ENCODE measurements at regions not wholly inside any gene's neighbourhood (a gene's known extent, or its start where the extent isn't known, plus 50 kb on each side); places are given as distances from the start of the nearest gene placed in this dataset.

- H3K9me3 ChIP-seq (ENCODE audit: control insufficient read depth in 2 of 3, low read length in 3 of 3) = peaks cover 0 to 14% (median 0%) of the 10 kb centered on the region in 3 experiments
- no peaks in the 10 kb centered on the region for H3K27me3 Mint-ChIP-seq
- CTCF ChIA-PET = no interaction called here
- no peak overlapping the region for H3K27ac ChIP-seq (ENCODE audit: low read depth, low read length)
- no peak overlapping the region for H3K4me3 Mint-ChIP-seq
- no peaks in the 10 kb centered on the region for H3K4me1 ChIP-seq (ENCODE audit: control insufficient read depth in 2 of 2, insufficient read depth in 2 of 2, low read length in 2 of 2)
- H3K36me3 ChIP-seq (ENCODE audit: control insufficient read depth in 2 of 3, insufficient read depth in 3 of 3, low read length in 3 of 3) = no peaks in the 10 kb centered on the region
- POLR2A ChIA-PET = no interaction called here
- H3K4me3 ChIP-seq (ENCODE audit: low read length) = no peak overlapping the region
- H3K27me3 ChIP-seq (ENCODE audit: control insufficient read depth in 2 of 2, insufficient read depth in 2 of 2, low read length in 2 of 2) = no peaks in the 10 kb centered on the region
- peaks cover 0 to 21% (median 7%) of the 10 kb centered on the region in 11 donors for H3K9me3 Mint-ChIP-seq
- intact Hi-C loops (cut with micrococcal nuclease) = no loop called here
- no peak overlapping the region for H3K27ac Mint-ChIP-seq
- no peaks in the 10 kb centered on the region for H3K4me1 Mint-ChIP-seq
- H3K36me3 Mint-ChIP-seq = peaks cover 0 to 5% (median 0%) of the 10 kb centered on the region in 5 donors
- DNase-seq (no peak), ATAC-seq (no peak)
These were observed 149.0 kb upstream of the IGF1 start for GRCh38 chr12:102629262-102629888.

DNA sequence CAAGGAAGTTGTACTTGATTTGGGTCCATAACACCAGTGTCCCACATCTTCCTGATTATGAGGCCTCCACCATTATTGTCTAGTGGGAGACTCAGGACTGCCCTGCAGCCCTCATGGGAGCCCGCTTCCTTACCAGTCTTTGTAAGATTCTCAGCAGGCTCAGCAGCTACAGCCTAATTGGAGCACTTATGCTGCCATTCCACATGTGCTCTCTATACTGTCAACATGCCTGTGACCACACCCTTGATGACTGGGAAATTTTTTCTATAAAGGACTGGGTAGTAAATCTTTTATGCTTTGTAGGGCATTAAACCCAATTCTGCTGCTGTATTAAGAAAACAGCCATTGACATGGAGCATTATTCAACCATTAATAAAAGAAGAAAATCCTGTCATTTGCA, 145.5 kb upstream of the IGF1 start:
- POLR2A ChIA-PET = no interaction called here
- H3K9me3 Mint-ChIP-seq = peaks cover 0 to 21% (median 7%) of the 10 kb centered on the region in 11 donors
- DNase-seq (no peak), ATAC-seq (no peak)
- H3K9me3 ChIP-seq (ENCODE audit: control insufficient read depth in 2 of 3, low read length in 3 of 3) = peaks cover 0 to 14% (median 0%) of the 10 kb centered on the region in 3 experiments
- intact Hi-C loops (cut with micrococcal nuclease) = no loop called here
- no peak overlapping the region for H3K27ac Mint-ChIP-seq
- no peak overlapping the region for H3K4me3 Mint-ChIP-seq
- no peaks in the 10 kb centered on the region for H3K4me1 Mint-ChIP-seq
- H3K27me3 ChIP-seq (ENCODE audit: control insufficient read depth in 2 of 2, insufficient read depth in 2 of 2, low read length in 2 of 2) = no peaks in the 10 kb centered on the region
- H3K27me3 Mint-ChIP-seq = no peaks in the 10 kb centered on the region
- no peaks in the 10 kb centered on the region for H3K4me1 ChIP-seq (ENCODE audit: control insufficient read depth in 2 of 2, insufficient read depth in 2 of 2, low read length in 2 of 2)
- no peak overlapping the region for H3K27ac ChIP-seq (ENCODE audit: low read depth, low read length)
- H3K36me3 ChIP-seq (ENCODE audit: control insufficient read depth in 2 of 3, insufficient read depth in 3 of 3, low read length in 3 of 3) = no peaks in the 10 kb centered on the region
- H3K4me3 ChIP-seq (ENCODE audit: low read length) = no peak overlapping the region
- H3K36me3 Mint-ChIP-seq = peaks cover 0 to 5% (median 0%) of the 10 kb centered on the region in 5 donors
- CTCF ChIA-PET = no interaction called here

DNA sequence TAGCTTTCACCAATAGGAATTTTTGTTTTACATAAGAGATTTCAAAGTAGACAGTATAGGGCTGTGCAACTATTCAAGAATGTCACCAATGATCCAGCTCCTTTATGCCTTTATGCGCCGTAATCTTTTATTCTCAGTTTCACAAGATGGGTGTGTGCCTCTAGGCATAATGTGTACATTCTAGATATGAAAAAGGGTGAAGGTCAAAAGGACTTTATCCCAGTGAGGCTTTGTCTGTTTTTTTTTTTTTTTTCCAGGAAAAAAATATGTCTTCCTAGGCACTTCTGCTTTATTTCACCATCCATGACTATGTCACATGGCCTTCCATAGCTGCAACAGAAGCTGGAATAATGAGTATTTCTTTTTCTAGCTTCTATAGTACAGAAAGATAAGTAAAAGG, 142.3 kb upstream of the IGF1 start:
- H3K4me1 Mint-ChIP-seq = no peaks in the 10 kb centered on the region
- POLR2A ChIA-PET = no interaction called here

GRCh38 chr12:102618197-102618877, 138.0 kb upstream of the IGF1 start:
- no peak overlapping the region for H3K27ac Mint-ChIP-seq
- no peaks in the 10 kb centered on the region for H3K4me1 Mint-ChIP-seq
- no peaks in the 10 kb centered on the region for H3K27me3 ChIP-seq (ENCODE audit: control insufficient read depth in 2 of 2, insufficient read depth in 2 of 2, low read length in 2 of 2)
- H3K4me3 ChIP-seq (ENCODE audit: low read length) = no peak overlapping the region
- DNase-seq (no peak), ATAC-seq (no peak)
- H3K9me3 ChIP-seq (ENCODE audit: control insufficient read depth in 2 of 3, low read length in 3 of 3) = no peaks in the 10 kb centered on the region
- no peak overlapping the region for H3K27ac ChIP-seq (ENCODE audit: low read depth, low read length)
- H3K9me3 Mint-ChIP-seq = peaks cover 0 to 10% (median 0%) of the 10 kb centered on the region in 11 donors
- H3K36me3 ChIP-seq (ENCODE audit: control insufficient read depth in 2 of 3, insufficient read depth in 3 of 3, low read length in 3 of 3) = no peaks in the 10 kb centered on the region
- intact Hi-C loops (cut with micrococcal nuclease) = no loop called here
- H3K4me1 ChIP-seq (ENCODE audit: control insufficient read depth in 2 of 2, insufficient read depth in 2 of 2, low read length in 2 of 2) = no peaks in the 10 kb centered on the region
- H3K27me3 Mint-ChIP-seq = no peaks in the 10 kb centered on the region
- H3K36me3 Mint-ChIP-seq = no peaks in the 10 kb centered on the region
- H3K4me3 Mint-ChIP-seq = no peak overlapping the region
- POLR2A ChIA-PET = no interaction called here
- CTCF ChIA-PET = no interaction called here

More for the DNA sequence above, 142.3 kb upstream of the IGF1 start:
- Histone ChIP-seq H3K36me3 (ENCODE audit: control insufficient read depth in 2 of 3, insufficient read depth in 3 of 3, low read length in 3 of 3) (no peaks in the 10 kb centered on the region), H3K27me3 (ENCODE audit: control insufficient read depth in 2 of 2, insufficient read depth in 2 of 2, low read length in 2 of 2) (no peaks in the 10 kb centered on the region), H3K9me3 (ENCODE audit: control insufficient read depth in 2 of 3, low read length in 3 of 3) (peaks cover 0 to 7% (median 0%) of the 10 kb centered on the region in 3 experiments), H3K4me1 (ENCODE audit: control insufficient read depth in 2 of 2, insufficient read depth in 2 of 2, low read length in 2 of 2) (no peaks in the 10 kb centered on the region), H3K4me3 (ENCODE audit: low read length) (no peak overlapping the region), H3K27ac (ENCODE audit: low read depth, low read length) (no peak overlapping the region)
- Mint-ChIP-seq H3K4me3 (no peak overlapping the region), H3K9me3 (peaks cover 0 to 10% (median 6%) of the 10 kb centered on the region in 11 donors), H3K27me3 (no peaks in the 10 kb centered on the region), H3K36me3 (no peaks in the 10 kb centered on the region), H3K27ac (no peak overlapping the region)
- DNase-seq (no peak), ATAC-seq (no peak)
- CTCF ChIA-PET = no interaction called here
- intact Hi-C loops (cut with micrococcal nuclease) = no loop called here

DNA sequence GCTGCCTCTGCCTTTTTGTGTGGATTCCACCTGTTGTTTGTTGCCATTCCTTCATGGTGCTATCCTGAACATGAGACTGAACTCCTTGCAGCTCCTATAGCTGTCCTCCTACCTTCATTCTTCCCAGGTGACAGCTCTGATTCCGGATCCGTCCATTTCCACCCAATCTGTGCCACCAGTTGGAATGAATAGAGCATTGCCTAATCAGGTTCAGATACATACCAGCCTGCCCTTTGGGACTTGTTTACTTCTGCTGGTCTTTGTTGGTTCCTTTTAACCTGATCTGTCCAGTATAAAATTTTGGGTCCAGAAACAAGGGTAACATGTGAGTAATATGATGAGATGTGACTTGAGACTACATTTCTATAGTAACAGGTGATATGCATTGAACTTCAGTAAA, 136.3 kb upstream of the IGF1 start:
- Histone ChIP-seq H3K27me3 (ENCODE audit: control insufficient read depth in 2 of 2, insufficient read depth in 2 of 2, low read length in 2 of 2) (no peaks in the 10 kb centered on the region), H3K36me3 (ENCODE audit: control insufficient read depth in 2 of 3, insufficient read depth in 3 of 3, low read length in 3 of 3) (no peaks in the 10 kb centered on the region), H3K27ac (ENCODE audit: low read depth, low read length) (no peak overlapping the region), H3K4me3 (ENCODE audit: low read length) (no peak overlapping the region), H3K4me1 (ENCODE audit: control insufficient read depth in 2 of 2, insufficient read depth in 2 of 2, low read length in 2 of 2) (no peaks in the 10 kb centered on the region), H3K9me3 (ENCODE audit: control insufficient read depth in 2 of 3, low read length in 3 of 3) (no peaks in the 10 kb centered on the region)
- no peaks in the 10 kb centered on the region for H3K4me1 Mint-ChIP-seq
- H3K27ac Mint-ChIP-seq = no peak overlapping the region
- no peak overlapping the region for H3K4me3 Mint-ChIP-seq
- CTCF ChIA-PET = no interaction called here
- DNase-seq = no peak
- POLR2A ChIA-PET = no interaction called here
- H3K9me3 Mint-ChIP-seq = peaks cover 0 to 10% (median 0%) of the 10 kb centered on the region in 11 donors
- no peak for ATAC-seq
- intact Hi-C loops (cut with micrococcal nuclease) = no loop called here
- H3K36me3 Mint-ChIP-seq = no peaks in the 10 kb centered on the region
- H3K27me3 Mint-ChIP-seq = no peaks in the 10 kb centered on the region

DNA sequence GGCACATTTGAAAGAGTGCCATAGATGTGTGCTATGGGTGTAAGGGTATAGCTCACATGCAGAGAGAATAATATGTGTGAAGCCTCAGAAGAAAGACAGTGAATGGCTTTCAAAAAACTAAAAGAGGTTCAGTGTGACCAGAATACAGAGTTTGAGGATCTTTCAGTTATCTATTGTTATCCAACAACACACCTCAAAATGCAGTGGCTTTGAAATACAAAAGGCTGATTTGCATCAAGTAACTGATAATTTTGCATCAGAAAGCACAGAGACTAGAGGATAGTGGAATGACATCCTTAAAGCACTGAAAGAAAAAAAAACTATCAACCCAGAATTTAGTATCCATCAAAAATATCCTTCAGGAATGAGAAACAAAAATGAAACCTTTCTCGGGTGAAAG, 131.6 kb upstream of the IGF1 start:
- no peak overlapping the region for H3K27ac ChIP-seq (ENCODE audit: low read depth, low read length)
- no peak overlapping the region for H3K27ac Mint-ChIP-seq
- ATAC-seq (no peak), DNase-seq (no peak)
- no peaks in the 10 kb centered on the region for H3K36me3 ChIP-seq (ENCODE audit: control insufficient read depth in 2 of 3, insufficient read depth in 3 of 3, low read length in 3 of 3)
- no peaks in the 10 kb centered on the region for H3K4me1 Mint-ChIP-seq
- H3K4me3 ChIP-seq (ENCODE audit: low read length) = no peak overlapping the region
- ChIA-PET POLR2A (no interaction called here), CTCF (no interaction called here)
- intact Hi-C loops (cut with micrococcal nuclease) = no loop called here
- peaks cover 0 to 19% (median 7%) of the 10 kb centered on the region in 11 donors for H3K9me3 Mint-ChIP-seq
- no peaks in the 10 kb centered on the region for H3K4me1 ChIP-seq (ENCODE audit: control insufficient read depth in 2 of 2, insufficient read depth in 2 of 2, low read length in 2 of 2)
- no peaks in the 10 kb centered on the region for H3K36me3 Mint-ChIP-seq
- H3K9me3 ChIP-seq (ENCODE audit: control insufficient read depth in 2 of 3, low read length in 3 of 3) = no peaks in the 10 kb centered on the region
- H3K27me3 Mint-ChIP-seq = no peaks in the 10 kb centered on the region
- no peaks in the 10 kb centered on the region for H3K27me3 ChIP-seq (ENCODE audit: control insufficient read depth in 2 of 2, insufficient read depth in 2 of 2, low read length in 2 of 2)
- H3K4me3 Mint-ChIP-seq = no peak overlapping the region

GRCh38 chr12:102609996-102610395, 129.6 kb upstream of the IGF1 start:
- H3K4me1 ChIP-seq (ENCODE audit: control insufficient read depth in 2 of 2, insufficient read depth in 2 of 2, low read length in 2 of 2) = no peaks in the 10 kb centered on the region
- no peaks in the 10 kb centered on the region for H3K27me3 Mint-ChIP-seq
- POLR2A ChIA-PET = no interaction called here
- no peak overlapping the region for H3K27ac Mint-ChIP-seq
- no peaks in the 10 kb centered on the region for H3K9me3 ChIP-seq (ENCODE audit: control insufficient read depth in 2 of 3, low read length in 3 of 3)
- CTCF ChIA-PET = no interaction called here
- no peaks in the 10 kb centered on the region for H3K4me1 Mint-ChIP-seq
- DNase-seq = no peak
- peaks cover 0 to 22% (median 7%) of the 10 kb centered on the region in 11 donors for H3K9me3 Mint-ChIP-seq
- no peak overlapping the region for H3K4me3 ChIP-seq (ENCODE audit: low read length)
- no peaks in the 10 kb centered on the region for H3K36me3 ChIP-seq (ENCODE audit: control insufficient read depth in 2 of 3, insufficient read depth in 3 of 3, low read length in 3 of 3)
- intact Hi-C loops (cut with micrococcal nuclease) = no loop called here
- H3K4me3 Mint-ChIP-seq = no peak overlapping the region
- no peaks in the 10 kb centered on the region for H3K36me3 Mint-ChIP-seq
- ATAC-seq = no peak
- H3K27ac ChIP-seq (ENCODE audit: low read depth, low read length) = no peak overlapping the region
- H3K27me3 ChIP-seq (ENCODE audit: control insufficient read depth in 2 of 2, insufficient read depth in 2 of 2, low read length in 2 of 2) = no peaks in the 10 kb centered on the region
